HG02870 (cell line): ENCODE measurements at regions not wholly inside any gene's neighbourhood (a gene's known extent, or its start where the extent isn't known, plus 50 kb on each side); places are given as distances from the start of the nearest gene placed in this dataset.

Experiments
- ATAC-seq: cut with Tn5 transposase; IDR thresholded peaks from one replicate; pipeline ENCODE4 v1.9.1; 2021; ENCODE audit warnings: mild to moderate bottlenecking, moderate library complexity; ENCODE audit not compliant: unreplicated experiment

- ATAC-seq = no peak
These were observed 223.6 kb downstream of the OGFRL1 start for GRCh38 chr6:71512256-71512655.

GRCh38 chr6:71513036-71513435 lies 224.4 kb downstream of the OGFRL1 start:
- ATAC-seq = no peak

- peak; percentile 77 for ATAC-seq
These were observed 234.9 kb downstream of the OGFRL1 start for GRCh38 chr6:71523548-71523947.

- ATAC-seq = no peak
These were observed 235.6 kb downstream of the OGFRL1 start for GRCh38 chr6:71524201-71524600.

GRCh38 chr6:71527886-71528285 lies 239.3 kb downstream of the OGFRL1 start:
- no peak for ATAC-seq

GRCh38 chr6:71529026-71529425 lies 240.4 kb downstream of the OGFRL1 start:
- no peak for ATAC-seq

- ATAC-seq = no peak
These were observed 241.2 kb downstream of the OGFRL1 start for GRCh38 chr6:71529769-71530168.

- ATAC-seq = no peak
These were observed 242.4 kb downstream of the OGFRL1 start for GRCh38 chr6:71531006-71531405.

- no peak for ATAC-seq
These were observed 243.2 kb downstream of the OGFRL1 start for GRCh38 chr6:71531841-71532240.

- ATAC-seq = no peak
These were observed 245.3 kb downstream of the OGFRL1 start for GRCh38 chr6:71533939-71534379.

GRCh38 chr6:71534921-71535320 lies 246.3 kb downstream of the OGFRL1 start:
- no peak for ATAC-seq

GRCh38 chr6:71537717-71538116 lies 249.1 kb downstream of the OGFRL1 start:
- ATAC-seq = no peak

- no peak for ATAC-seq
These were observed 255.4 kb downstream of the OGFRL1 start for GRCh38 chr6:71544028-71544427.

- ATAC-seq = no peak
These were observed 256.3 kb downstream of the OGFRL1 start for GRCh38 chr6:71544906-71545305.

GRCh38 chr6:71545905-71546304 lies 257.3 kb downstream of the OGFRL1 start:
- no peak for ATAC-seq

GRCh38 chr6:71551798-71552197 lies 263.2 kb downstream of the OGFRL1 start:
- ATAC-seq = no peak

- no peak for ATAC-seq
These were observed 267.5 kb downstream of the OGFRL1 start for GRCh38 chr6:71556141-71556540.

GRCh38 chr6:71558974-71559373 lies 270.4 kb downstream of the OGFRL1 start:
- ATAC-seq = no peak

- no peak for ATAC-seq
These were observed 279.0 kb downstream of the OGFRL1 start for GRCh38 chr6:71567562-71567961.

- no peak for ATAC-seq
These were observed 289.2 kb downstream of the OGFRL1 start for GRCh38 chr6:71577766-71578165.

- no peak for ATAC-seq
These were observed 291.3 kb downstream of the OGFRL1 start for GRCh38 chr6:71579902-71580301.

GRCh38 chr6:71582820-71583219 lies 294.2 kb downstream of the OGFRL1 start:
- ATAC-seq = no peak

- ATAC-seq = no peak
These were observed 296.3 kb downstream of the OGFRL1 start for GRCh38 chr6:71584712-71585436.
